ENCODE measurements at regions not wholly inside any gene's neighbourhood (a gene's known extent, or its start where the extent isn't known, plus 50 kb on each side); places are given as distances from the start of the nearest gene placed in this dataset.

DNA sequence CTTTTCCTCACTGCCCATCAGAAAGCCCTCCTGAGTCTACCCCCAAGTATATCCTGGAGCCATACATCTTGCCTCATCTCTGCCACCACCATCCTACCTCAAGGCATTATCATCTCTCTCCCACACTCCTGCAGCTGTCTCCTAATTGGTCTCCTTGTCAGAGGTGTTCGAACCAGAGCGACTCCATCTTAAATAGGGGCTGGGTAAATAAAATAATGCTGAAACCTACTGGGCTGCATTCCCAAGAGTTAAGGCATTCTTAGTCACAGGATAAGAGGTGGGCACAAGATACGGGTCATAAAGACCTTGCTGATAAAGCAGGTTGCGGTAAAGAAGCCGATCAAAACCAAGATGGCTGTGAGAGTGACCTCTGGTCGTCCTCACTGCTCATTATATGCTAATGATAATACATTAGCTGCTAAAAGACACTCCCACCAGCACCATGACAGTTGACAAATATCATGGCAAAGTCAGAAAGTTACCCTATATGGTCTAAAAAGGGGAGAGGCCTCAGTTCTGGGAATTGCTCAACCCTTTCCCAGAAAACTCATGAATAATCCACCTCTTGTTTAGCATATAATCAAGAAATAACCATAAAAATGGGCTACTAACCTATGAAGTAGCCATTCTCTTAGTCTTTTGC, 97.0 kb upstream of the C16orf82 start (continued):
- TF ChIP-seq, protein P1, sequence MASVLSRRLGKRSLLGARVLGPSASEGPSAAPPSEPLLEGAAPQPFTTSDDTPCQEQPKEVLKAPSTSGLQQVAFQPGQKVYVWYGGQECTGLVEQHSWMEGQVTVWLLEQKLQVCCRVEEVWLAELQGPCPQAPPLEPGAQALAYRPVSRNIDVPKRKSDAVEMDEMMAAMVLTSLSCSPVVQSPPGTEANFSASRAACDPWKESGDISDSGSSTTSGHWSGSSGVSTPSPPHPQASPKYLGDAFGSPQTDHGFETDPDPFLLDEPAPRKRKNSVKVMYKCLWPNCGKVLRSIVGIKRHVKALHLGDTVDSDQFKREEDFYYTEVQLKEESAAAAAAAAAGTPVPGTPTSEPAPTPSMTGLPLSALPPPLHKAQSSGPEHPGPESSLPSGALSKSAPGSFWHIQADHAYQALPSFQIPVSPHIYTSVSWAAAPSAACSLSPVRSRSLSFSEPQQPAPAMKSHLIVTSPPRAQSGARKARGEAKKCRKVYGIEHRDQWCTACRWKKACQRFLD (CRISPR knock-in tag; IDR thresholded peaks at IDR 0.05): peak; percentile 96
- TF ChIP-seq ZNF830 (CRISPR knock-in tag; IDR thresholded peaks at IDR 0.05) (no peak), ZNF217 (CRISPR knock-in tag; IDR thresholded peaks at IDR 0.05) (no peak), RBM15 (IDR thresholded peaks at IDR 0.05; ENCODE audit: insufficient read depth, low read length) (no peak), MECOM (CRISPR knock-in tag; IDR thresholded peaks at IDR 0.05) (peak; percentile 72; the same call in 1 of the 2 replicates), STAG1 (CRISPR knock-in tag; IDR thresholded peaks at IDR 0.05; ENCODE audit: borderline replicate concordance) (no peak)
- TF ChIP-seq, protein P2, sequence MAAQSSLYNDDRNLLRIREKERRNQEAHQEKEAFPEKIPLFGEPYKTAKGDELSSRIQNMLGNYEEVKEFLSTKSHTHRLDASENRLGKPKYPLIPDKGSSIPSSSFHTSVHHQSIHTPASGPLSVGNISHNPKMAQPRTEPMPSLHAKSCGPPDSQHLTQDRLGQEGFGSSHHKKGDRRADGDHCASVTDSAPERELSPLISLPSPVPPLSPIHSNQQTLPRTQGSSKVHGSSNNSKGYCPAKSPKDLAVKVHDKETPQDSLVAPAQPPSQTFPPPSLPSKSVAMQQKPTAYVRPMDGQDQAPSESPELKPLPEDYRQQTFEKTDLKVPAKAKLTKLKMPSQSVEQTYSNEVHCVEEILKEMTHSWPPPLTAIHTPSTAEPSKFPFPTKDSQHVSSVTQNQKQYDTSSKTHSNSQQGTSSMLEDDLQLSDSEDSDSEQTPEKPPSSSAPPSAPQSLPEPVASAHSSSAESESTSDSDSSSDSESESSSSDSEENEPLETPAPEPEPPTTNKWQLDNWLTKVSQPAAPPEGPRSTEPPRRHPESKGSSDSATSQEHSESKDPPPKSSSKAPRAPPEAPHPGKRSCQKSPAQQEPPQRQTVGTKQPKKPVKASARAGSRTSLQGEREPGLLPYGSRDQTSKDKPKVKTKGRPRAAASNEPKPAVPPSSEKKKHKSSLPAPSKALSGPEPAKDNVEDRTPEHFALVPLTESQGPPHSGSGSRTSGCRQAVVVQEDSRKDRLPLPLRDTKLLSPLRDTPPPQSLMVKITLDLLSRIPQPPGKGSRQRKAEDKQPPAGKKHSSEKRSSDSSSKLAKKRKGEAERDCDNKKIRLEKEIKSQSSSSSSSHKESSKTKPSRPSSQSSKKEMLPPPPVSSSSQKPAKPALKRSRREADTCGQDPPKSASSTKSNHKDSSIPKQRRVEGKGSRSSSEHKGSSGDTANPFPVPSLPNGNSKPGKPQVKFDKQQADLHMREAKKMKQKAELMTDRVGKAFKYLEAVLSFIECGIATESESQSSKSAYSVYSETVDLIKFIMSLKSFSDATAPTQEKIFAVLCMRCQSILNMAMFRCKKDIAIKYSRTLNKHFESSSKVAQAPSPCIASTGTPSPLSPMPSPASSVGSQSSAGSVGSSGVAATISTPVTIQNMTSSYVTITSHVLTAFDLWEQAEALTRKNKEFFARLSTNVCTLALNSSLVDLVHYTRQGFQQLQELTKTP (IDR thresholded peaks at IDR 0.05; ENCODE audit: low read depth in 1 of 2, partially characterized antibody in 2 of 2): no peak
- TF ChIP-seq, protein P3, sequence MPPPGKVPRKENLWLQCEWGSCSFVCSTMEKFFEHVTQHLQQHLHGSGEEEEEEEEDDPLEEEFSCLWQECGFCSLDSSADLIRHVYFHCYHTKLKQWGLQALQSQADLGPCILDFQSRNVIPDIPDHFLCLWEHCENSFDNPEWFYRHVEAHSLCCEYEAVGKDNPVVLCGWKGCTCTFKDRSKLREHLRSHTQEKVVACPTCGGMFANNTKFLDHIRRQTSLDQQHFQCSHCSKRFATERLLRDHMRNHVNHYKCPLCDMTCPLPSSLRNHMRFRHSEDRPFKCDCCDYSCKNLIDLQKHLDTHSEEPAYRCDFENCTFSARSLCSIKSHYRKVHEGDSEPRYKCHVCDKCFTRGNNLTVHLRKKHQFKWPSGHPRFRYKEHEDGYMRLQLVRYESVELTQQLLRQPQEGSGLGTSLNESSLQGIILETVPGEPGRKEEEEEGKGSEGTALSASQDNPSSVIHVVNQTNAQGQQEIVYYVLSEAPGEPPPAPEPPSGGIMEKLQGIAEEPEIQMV (tag; conservative IDR thresholded peaks at IDR 0.05; ENCODE audit: low read depth): peak; percentile 95
- TF ChIP-seq, protein P4, sequence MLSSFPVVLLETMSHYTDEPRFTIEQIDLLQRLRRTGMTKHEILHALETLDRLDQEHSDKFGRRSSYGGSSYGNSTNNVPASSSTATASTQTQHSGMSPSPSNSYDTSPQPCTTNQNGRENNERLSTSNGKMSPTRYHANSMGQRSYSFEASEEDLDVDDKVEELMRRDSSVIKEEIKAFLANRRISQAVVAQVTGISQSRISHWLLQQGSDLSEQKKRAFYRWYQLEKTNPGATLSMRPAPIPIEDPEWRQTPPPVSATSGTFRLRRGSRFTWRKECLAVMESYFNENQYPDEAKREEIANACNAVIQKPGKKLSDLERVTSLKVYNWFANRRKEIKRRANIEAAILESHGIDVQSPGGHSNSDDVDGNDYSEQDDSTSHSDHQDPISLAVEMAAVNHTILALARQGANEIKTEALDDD (IDR thresholded peaks at IDR 0.05): no peak
- TF ChIP-seq, protein P5, sequence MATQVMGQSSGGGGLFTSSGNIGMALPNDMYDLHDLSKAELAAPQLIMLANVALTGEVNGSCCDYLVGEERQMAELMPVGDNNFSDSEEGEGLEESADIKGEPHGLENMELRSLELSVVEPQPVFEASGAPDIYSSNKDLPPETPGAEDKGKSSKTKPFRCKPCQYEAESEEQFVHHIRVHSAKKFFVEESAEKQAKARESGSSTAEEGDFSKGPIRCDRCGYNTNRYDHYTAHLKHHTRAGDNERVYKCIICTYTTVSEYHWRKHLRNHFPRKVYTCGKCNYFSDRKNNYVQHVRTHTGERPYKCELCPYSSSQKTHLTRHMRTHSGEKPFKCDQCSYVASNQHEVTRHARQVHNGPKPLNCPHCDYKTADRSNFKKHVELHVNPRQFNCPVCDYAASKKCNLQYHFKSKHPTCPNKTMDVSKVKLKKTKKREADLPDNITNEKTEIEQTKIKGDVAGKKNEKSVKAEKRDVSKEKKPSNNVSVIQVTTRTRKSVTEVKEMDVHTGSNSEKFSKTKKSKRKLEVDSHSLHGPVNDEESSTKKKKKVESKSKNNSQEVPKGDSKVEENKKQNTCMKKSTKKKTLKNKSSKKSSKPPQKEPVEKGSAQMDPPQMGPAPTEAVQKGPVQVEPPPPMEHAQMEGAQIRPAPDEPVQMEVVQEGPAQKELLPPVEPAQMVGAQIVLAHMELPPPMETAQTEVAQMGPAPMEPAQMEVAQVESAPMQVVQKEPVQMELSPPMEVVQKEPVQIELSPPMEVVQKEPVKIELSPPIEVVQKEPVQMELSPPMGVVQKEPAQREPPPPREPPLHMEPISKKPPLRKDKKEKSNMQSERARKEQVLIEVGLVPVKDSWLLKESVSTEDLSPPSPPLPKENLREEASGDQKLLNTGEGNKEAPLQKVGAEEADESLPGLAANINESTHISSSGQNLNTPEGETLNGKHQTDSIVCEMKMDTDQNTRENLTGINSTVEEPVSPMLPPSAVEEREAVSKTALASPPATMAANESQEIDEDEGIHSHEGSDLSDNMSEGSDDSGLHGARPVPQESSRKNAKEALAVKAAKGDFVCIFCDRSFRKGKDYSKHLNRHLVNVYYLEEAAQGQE (IDR thresholded peaks at IDR 0.05; ENCODE audit: borderline replicate concordance): no peak
- TF ChIP-seq, protein P5 (CRISPR knock-in tag; IDR thresholded peaks at IDR 0.05; ENCODE audit: low read depth): no peak
